ENCODE measurements at regions not wholly inside any gene's neighbourhood (a gene's known extent, or its start where the extent isn't known, plus 50 kb on each side); places are given as distances from the start of the nearest gene placed in this dataset.

- no peak for DNase-seq
- Histone ChIP-seq H3K9me3 (ENCODE audit: control insufficient read depth in 2 of 3, insufficient read depth in 1 of 3, low read length in 3 of 3) (no peaks in the 10 kb centered on the region), H3K36me3 (ENCODE audit: control insufficient read depth in 2 of 3, insufficient read depth in 3 of 3, low read length in 3 of 3) (no peaks in the 10 kb centered on the region), H3K4me3 (ENCODE audit: low read length in 3 of 3) (no peak overlapping the region), H3K27me3 (ENCODE audit: control insufficient read depth, insufficient read depth, low read length) (no peaks in the 10 kb centered on the region), H3K4me1 (ENCODE audit: control insufficient read depth in 2 of 3, insufficient read depth in 2 of 3, low read depth in 1 of 3, low read length in 3 of 3) (no peaks in the 10 kb centered on the region), H3K27ac (ENCODE audit: low read depth in 2 of 2, low read length in 2 of 2) (no peak overlapping the region), H3K9ac (ENCODE audit: low read length in 3 of 3) (no peak overlapping the region)
- no peak for FAIRE-seq
- intact Hi-C loops (cut with DNase I): no loop called here
- TF ChIP-seq CTCF (IDR thresholded peaks at IDR 0.05; ENCODE audit: borderline replicate concordance, extremely low read depth, insufficient read depth): no peak
Measured at GRCh38 chr4:170581969-170582368, 492.2 kb upstream of the AADAT start.

- Histone ChIP-seq H3K9ac (ENCODE audit: low read length in 3 of 3) (no peak overlapping the region), H3K4me3 (ENCODE audit: low read length in 3 of 3) (no peak overlapping the region), H3K4me1 (ENCODE audit: control insufficient read depth in 2 of 3, insufficient read depth in 2 of 3, low read depth in 1 of 3, low read length in 3 of 3) (no peaks in the 10 kb centered on the region), H3K9me3 (ENCODE audit: control insufficient read depth in 2 of 3, insufficient read depth in 1 of 3, low read length in 3 of 3) (no peaks in the 10 kb centered on the region), H3K27ac (ENCODE audit: low read depth in 2 of 2, low read length in 2 of 2) (no peak overlapping the region), H3K36me3 (ENCODE audit: control insufficient read depth in 2 of 3, insufficient read depth in 3 of 3, low read length in 3 of 3) (no peaks in the 10 kb centered on the region), H3K27me3 (ENCODE audit: control insufficient read depth, insufficient read depth, low read length) (no peaks in the 10 kb centered on the region)
- no peak for TF ChIP-seq CTCF (IDR thresholded peaks at IDR 0.05; ENCODE audit: borderline replicate concordance, extremely low read depth, insufficient read depth)
- intact Hi-C loops (cut with DNase I): no loop called here
- FAIRE-seq: no peak
- no peak for DNase-seq
Measured at GRCh38 chr4:170581322-170581721, 491.6 kb upstream of the AADAT start.

- H3K36me3 ChIP-seq (ENCODE audit: control insufficient read depth in 2 of 3, insufficient read depth in 3 of 3, low read length in 3 of 3): no peaks in the 10 kb centered on the region
- no peak for DNase-seq
- no peaks in the 10 kb centered on the region for H3K27me3 ChIP-seq (ENCODE audit: control insufficient read depth, insufficient read depth, low read length)
- no peak overlapping the region for H3K4me3 ChIP-seq (ENCODE audit: low read length in 3 of 3)
- no peak for TF ChIP-seq CTCF (IDR thresholded peaks at IDR 0.05; ENCODE audit: borderline replicate concordance, extremely low read depth, insufficient read depth)
- no peak for FAIRE-seq
- H3K27ac ChIP-seq (ENCODE audit: low read depth in 2 of 2, low read length in 2 of 2): no peak overlapping the region
- intact Hi-C loops (cut with DNase I): no loop called here
- no peak overlapping the region for H3K9ac ChIP-seq (ENCODE audit: low read length in 3 of 3)
- no peaks in the 10 kb centered on the region for H3K4me1 ChIP-seq (ENCODE audit: control insufficient read depth in 2 of 3, insufficient read depth in 2 of 3, low read depth in 1 of 3, low read length in 3 of 3)
- no peaks in the 10 kb centered on the region for H3K9me3 ChIP-seq (ENCODE audit: control insufficient read depth in 2 of 3, insufficient read depth in 1 of 3, low read length in 3 of 3)
Measured at GRCh38 chr4:170580651-170581050, 490.9 kb upstream of the AADAT start.

- TF ChIP-seq CTCF (IDR thresholded peaks at IDR 0.05; ENCODE audit: borderline replicate concordance, extremely low read depth, insufficient read depth): no peak
- no peaks in the 10 kb centered on the region for H3K36me3 ChIP-seq (ENCODE audit: control insufficient read depth in 2 of 3, insufficient read depth in 3 of 3, low read length in 3 of 3)
- DNase-seq: no peak
- intact Hi-C loops (cut with DNase I): no loop called here
- H3K4me1 ChIP-seq (ENCODE audit: control insufficient read depth in 2 of 3, insufficient read depth in 2 of 3, low read depth in 1 of 3, low read length in 3 of 3): no peaks in the 10 kb centered on the region
- FAIRE-seq: no peak
- H3K9ac ChIP-seq (ENCODE audit: low read length in 3 of 3): no peak overlapping the region
- no peak overlapping the region for H3K27ac ChIP-seq (ENCODE audit: low read depth in 2 of 2, low read length in 2 of 2)
- no peaks in the 10 kb centered on the region for H3K9me3 ChIP-seq (ENCODE audit: control insufficient read depth in 2 of 3, insufficient read depth in 1 of 3, low read length in 3 of 3)
- H3K4me3 ChIP-seq (ENCODE audit: low read length in 3 of 3): no peak overlapping the region
- no peaks in the 10 kb centered on the region for H3K27me3 ChIP-seq (ENCODE audit: control insufficient read depth, insufficient read depth, low read length)
Measured at GRCh38 chr4:170538821-170539473, 449.2 kb upstream of the AADAT start.

Data from kidney (tissue), 13 donors.